H1 (cell line): ENCODE measurements at regions not wholly inside any gene's neighbourhood (a gene's known extent, or its start where the extent isn't known, plus 50 kb on each side); places are given as distances from the start of the nearest gene placed in this dataset.
A peak's percentile ranks its signal among the peaks of the same experiment; 100 is the strongest.

Source experiments
- CTCF ChIA-PET: fragments of 300-600 bp; sonication (Branson Sonifier 250); formaldehyde crosslinking; loops from one replicate; lab custom pipeline; 2021; ENCODE audit not compliant: partially characterized antibody; lab: Charles Lee
- POLR2A ChIA-PET: fragments of 300-600 bp; sonication (Branson Sonifier 250); formaldehyde crosslinking; loops from one replicate; lab custom pipeline; 2021; ENCODE audit warnings: inconsistent platforms; ENCODE audit not compliant: partially characterized antibody; lab: Charles Lee
- DNase-seq, 2 experiments: peaks; one replicate each; pipeline versions ENCODE4 v3.0.0 to v3.0.0-alpha.2; 2010 to 2022; ENCODE audit warnings: low spot score in 2 of 2, low read depth in 1 of 2, mixed read lengths in 1 of 2
- FAIRE-seq: peaks from 2 replicates; lab custom pipeline; 2011; peaks lifted over from hg19 to GRCh38; lab: Jason Lieb, UNC
- H2AFZ ChIP-seq: 2 replicates; pipeline ENCODE4 v1.8.1; 2012; ENCODE audit warnings: low read length, inconsistent platforms
- H2AK5ac ChIP-seq: 2 replicates; pipeline ENCODE4 v1.6.1; 2013; ENCODE audit warnings: low read depth, low read length
- H2BK120ac ChIP-seq: replicated peaks from 2 replicates; pipeline ENCODE3; 2013; ENCODE audit warnings: low read depth, low read length, inconsistent platforms
- H2BK12ac ChIP-seq: 2 replicates; pipeline ENCODE4 v1.6.1; 2013; ENCODE audit warnings: low read depth, low read length
- H2BK15ac ChIP-seq: 2 replicates; pipeline ENCODE4 v1.6.1; 2013; ENCODE audit warnings: low read length
- H2BK20ac ChIP-seq: 2 replicates; pipeline ENCODE4 v1.6.1; 2013; ENCODE audit warnings: low read length
- H2BK5ac ChIP-seq: 2 replicates; pipeline ENCODE4 v1.6.1; 2013; ENCODE audit warnings: low read depth, low read length
- H3K14ac ChIP-seq: 2 replicates; pipeline ENCODE4 v1.6.1; 2013; ENCODE audit warnings: inconsistent platforms; ENCODE audit not compliant: insufficient read length
- H3K18ac ChIP-seq: 2 replicates; pipeline ENCODE4 v1.6.1; 2013; ENCODE audit warnings: low read length; ENCODE audit errors: extremely low read depth
- H3K23ac ChIP-seq: 2 replicates; pipeline ENCODE4 v1.6.1; 2013; ENCODE audit warnings: inconsistent platforms; ENCODE audit not compliant: insufficient read length
- H3K23me2 ChIP-seq: 2 replicates; pipeline ENCODE4 v1.6.1; 2013; ENCODE audit warnings: low read depth, low read length
- H3K27ac ChIP-seq: 2 replicates; pipeline ENCODE4 v1.6.1; 2011; ENCODE audit warnings: low read depth, low read length, inconsistent platforms
- H3K27me3 ChIP-seq, 4 experiments: replicated peaks in 1 of 4; 1 replicate in 1 of 4; 2 replicates in 3 of 4; pipeline versions ENCODE4 v1.6.1 to v1.8.1; 2011 to 2013; ENCODE audit warnings: low read length in 3 of 4, mild to moderate bottlenecking in 3 of 4, inconsistent platforms in 2 of 4, mixed read lengths in 2 of 4, moderate library complexity in 1 of 4; ENCODE audit not compliant: control insufficient read depth in 3 of 4, insufficient read depth in 3 of 4; ENCODE audit errors: extremely low read depth in 1 of 4
- H3K36me3 ChIP-seq, 4 experiments: 2 replicates each; pipeline versions ENCODE4 v1.6.1 to v1.8.1; 2011 to 2013; ENCODE audit warnings: mild to moderate bottlenecking in 4 of 4, low read length in 3 of 4, moderate library complexity in 2 of 4, control low read depth in 1 of 4, inconsistent platforms in 1 of 4; ENCODE audit not compliant: insufficient read depth in 4 of 4, control insufficient read depth in 2 of 4
- H3K4ac ChIP-seq: replicated peaks from 2 replicates; pipeline ENCODE3; 2013; ENCODE audit warnings: low read length, low read depth, mixed read lengths, inconsistent platforms; ENCODE audit not compliant: insufficient read length
- H3K4me1 ChIP-seq, 4 experiments: replicated peaks in 1 of 4; 1 replicate in 1 of 4; 2 replicates in 3 of 4; pipeline versions ENCODE4 v1.6.1 to v1.8.1; 2011 to 2013; ENCODE audit warnings: low read length in 3 of 4, inconsistent platforms in 2 of 4, mixed read lengths in 1 of 4; ENCODE audit not compliant: insufficient read depth in 4 of 4, control insufficient read depth in 3 of 4
- H3K4me2 ChIP-seq, 2 experiments: 2 replicates each; pipeline versions ENCODE4 v1.6.1 to v1.8.1; 2011 to 2013; ENCODE audit warnings: low read depth in 2 of 2, low read length in 2 of 2, control low read depth in 1 of 2, inconsistent platforms in 1 of 2, mild to moderate bottlenecking in 1 of 2; ENCODE audit not compliant: insufficient read depth in 1 of 2
- H3K4me3 ChIP-seq, 4 experiments: fragments of 200-600, 300-600 bp in 1 of 4; sonication (generic), shearing (Covaris generic), sonication (Bioruptor Twin) in 1 of 4; 2 replicates each; pipeline versions ENCODE4 v1.5.1 to v1.8.1; 2011 to 2016; ENCODE audit warnings: low read length in 4 of 4, low read depth in 3 of 4, control low read depth in 2 of 4, inconsistent platforms in 2 of 4, mild to moderate bottlenecking in 2 of 4, mixed read lengths in 1 of 4, moderate library complexity in 1 of 4; ENCODE audit not compliant: insufficient read depth in 2 of 4; ENCODE audit errors: extremely low read depth in 1 of 4
- H3K56ac ChIP-seq: replicated peaks from 2 replicates; pipeline ENCODE3; 2013; ENCODE audit warnings: low read depth, mild to moderate bottlenecking, mixed read lengths, low read length, inconsistent platforms; ENCODE audit not compliant: insufficient read length
- H3K79me1 ChIP-seq: 2 replicates; pipeline ENCODE4 v1.6.1; 2013; ENCODE audit warnings: low read depth, low read length, control low read depth
- H3K79me2 ChIP-seq, 2 experiments: 2 replicates each; pipeline versions ENCODE4 v1.6.1 to v1.8.1; 2012 to 2013; ENCODE audit warnings: low read length in 2 of 2, mild to moderate bottlenecking in 2 of 2, inconsistent platforms in 1 of 2; ENCODE audit not compliant: insufficient read depth in 2 of 2, control insufficient read depth in 1 of 2
- H3K9ac ChIP-seq, 4 experiments: replicated peaks in 1 of 4; 1 replicate in 1 of 4; 2 replicates in 3 of 4; pipeline versions ENCODE4 v1.6.1 to v1.8.1; 2011 to 2013; ENCODE audit warnings: low read depth in 3 of 4, low read length in 3 of 4, control low read depth in 2 of 4, mild to moderate bottlenecking in 2 of 4, moderate library complexity in 2 of 4, inconsistent platforms in 1 of 4; ENCODE audit errors: extremely low read depth in 1 of 4
- H3K9me3 ChIP-seq, 2 experiments: 2 replicates each; pipeline versions ENCODE4 v1.6.1 to v1.8.1; 2012 to 2013; ENCODE audit warnings: mild to moderate bottlenecking in 2 of 2, moderate library complexity in 2 of 2, control low read depth in 1 of 2, inconsistent platforms in 1 of 2, low read depth in 1 of 2, low read length in 1 of 2, mixed read lengths in 1 of 2; ENCODE audit not compliant: insufficient read depth in 2 of 2
- H4K20me1 ChIP-seq, 2 experiments: replicated peaks in 1 of 2; 2 replicates each; pipeline versions ENCODE3 to v1.8.1; 2011 to 2013; ENCODE audit warnings: inconsistent platforms in 2 of 2, low read length in 2 of 2, mild to moderate bottlenecking in 1 of 2; ENCODE audit not compliant: insufficient read depth in 2 of 2, control insufficient read depth in 1 of 2
- H4K5ac ChIP-seq: 2 replicates; pipeline ENCODE4 v1.6.1; 2013; ENCODE audit warnings: low read length, low read depth, mixed read lengths, inconsistent platforms; ENCODE audit not compliant: insufficient read length
- H4K8ac ChIP-seq: 2 replicates; pipeline ENCODE4 v1.8.0; 2013; ENCODE audit warnings: mild to moderate bottlenecking, moderate library complexity, low read length, inconsistent platforms; ENCODE audit not compliant: insufficient read depth; ENCODE audit errors: extremely low read depth
- H4K91ac ChIP-seq: replicated peaks from 2 replicates; pipeline ENCODE3; 2013; ENCODE audit warnings: low read length, mixed read lengths, inconsistent platforms; ENCODE audit not compliant: insufficient read length
- BACH1 ChIP-seq: IDR thresholded peaks from 2 replicates; pipeline ENCODE4 v1.6.1; 2012; ENCODE audit warnings: low read length, improper control_type of control experiment
- CTCF ChIP-seq, 3 experiments: IDR thresholded peaks; 1 replicate in 2 of 3; 2 replicates in 1 of 3; pipeline versions ENCODE4 v1.5.1 to v1.6.1; 2011; ENCODE audit warnings: low read length in 3 of 3, mild to moderate bottlenecking in 3 of 3, inconsistent platforms in 2 of 3, low read depth in 1 of 3, moderate library complexity in 1 of 3; ENCODE audit not compliant: insufficient read depth in 1 of 3; ENCODE audit errors: control extremely low read depth in 1 of 3
- RAD21 ChIP-seq, 2 experiments: IDR thresholded peaks in 1 of 2; conservative IDR thresholded peaks in 1 of 2; 2 replicates each; pipeline ENCODE4 v1.6.1; 2011; ENCODE audit warnings: low read depth in 2 of 2, low read length in 2 of 2, improper control_type of control experiment in 1 of 2, inconsistent platforms in 1 of 2, mild to moderate bottlenecking in 1 of 2, moderate library complexity in 1 of 2
- ZNF274 ChIP-seq: IDR thresholded peaks from 2 replicates; pipeline ENCODE4 v1.7.0; 2012; ENCODE audit warnings: low read length, borderline replicate concordance; ENCODE audit errors: extremely low read depth
- WGBS, 2 experiments: shearing (Covaris generic) in 1 of 2; methylation state at CpG; one replicate each; pipeline versions ENCODE4 v1.1.6 to v1.1.7; 2013 to 2015; ENCODE audit warnings: low lambda C conversion rate in 2 of 2, mixed read lengths in 2 of 2, inconsistent platforms in 1 of 2, low coverage in 1 of 2, missing lambda C conversion rate in 1 of 2; ENCODE audit not compliant: insufficient replicate concordance in 2 of 2, insufficient coverage in 1 of 2, insufficient read length in 1 of 2; ENCODE audit errors: extremely low coverage in 1 of 2, missing lambda C conversion rate in 1 of 2; 5-methylcytosine and 5-hydroxymethylcytosine counted together

DNA sequence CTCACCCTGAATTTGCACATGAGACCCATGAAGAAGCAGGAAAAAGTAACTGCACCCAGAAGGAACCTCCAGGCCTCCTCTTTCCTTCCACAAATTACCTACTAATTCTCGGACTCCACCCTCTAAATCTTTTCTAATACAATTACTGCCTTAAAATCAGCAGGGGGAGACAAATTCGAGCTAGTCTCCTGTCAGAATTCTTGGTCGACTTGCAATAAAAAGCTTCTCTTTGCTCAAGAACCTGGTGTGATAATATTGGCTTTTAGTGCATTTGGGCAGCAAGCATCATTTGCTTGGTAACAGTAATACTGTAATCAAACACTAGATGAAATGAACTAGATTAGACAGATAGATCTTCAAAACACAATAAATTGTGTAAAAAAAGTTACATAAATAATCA is 281.9 kb downstream of the RAP2B start:
- ChIA-PET POLR2A (no interaction called here), CTCF (interaction anchor here (0.6 to 2.0 kb wide), 3 partner anchors 11 to 655 kb away, joined by 3 to 6 read pairs (median 3); no protein-coding TSS in a partner anchor)
- no peaks in the 10 kb centered on the region for H3K27me3 ChIP-seq
- H2BK20ac ChIP-seq = no peak overlapping the region
- FAIRE-seq (no peak), DNase-seq (no peak)
- H2BK15ac ChIP-seq = no peak overlapping the region
- 91 to 100% methylated on average over 1 to 3 of the region's 3 CpGs for WGBS, 2 experiments
- no peak overlapping the region for H4K5ac ChIP-seq
- H2AK5ac ChIP-seq = no peak overlapping the region
- no peaks in the 10 kb centered on the region for H4K20me1 ChIP-seq
- H3K9me3 ChIP-seq = no peaks in the 10 kb centered on the region
- no peak overlapping the region for H3K4ac ChIP-seq
- peaks cover 0 to 4% (median under 1%) of the 10 kb centered on the region in 4 experiments; a peak in 1 of 7 replicates for H3K4me1 ChIP-seq
- no peak overlapping the region for H3K23ac ChIP-seq
- no peak overlapping the region for H3K18ac ChIP-seq
- H3K23me2 ChIP-seq = no peaks in the 10 kb centered on the region
- peak in 2 of 3 experiments; percentile 30 to 31; a peak in 2 of 4 replicates for TF ChIP-seq CTCF (IDR thresholded peaks at IDR 0.05; ENCODE audit: control extremely low read depth in 1 of 3, insufficient read depth in 1 of 3, low read depth in 1 of 3, low read length in 3 of 3)
- no peak for TF ChIP-seq BACH1
- TF ChIP-seq RAD21 (IDR thresholded peaks at IDR 0.05 in 1 of 2, conservative IDR thresholded peaks at IDR 0.05 in 1 of 2; ENCODE audit: low read depth in 2 of 2, low read length in 2 of 2) = peak; percentile 40 to 52; a peak in 3 of 4 replicates
- TF ChIP-seq ZNF274 = no peak
- H3K79me2 ChIP-seq = no peaks in the 10 kb centered on the region
- H2BK5ac ChIP-seq = no peak overlapping the region
- H3K56ac ChIP-seq = no peak overlapping the region
- H3K36me3 ChIP-seq = no peaks in the 10 kb centered on the region
- H3K79me1 ChIP-seq = no peaks in the 10 kb centered on the region
- H3K14ac ChIP-seq = no peak overlapping the region
- no peak overlapping the region for H3K9ac ChIP-seq
- H3K4me2 ChIP-seq = no peak overlapping the region
- no peak overlapping the region for H4K8ac ChIP-seq
- H2AFZ ChIP-seq = no peak overlapping the region
- H2BK12ac ChIP-seq = no peak overlapping the region
- H4K91ac ChIP-seq = no peak overlapping the region
- H3K27ac ChIP-seq = no peak overlapping the region
- H2BK120ac ChIP-seq = no peak overlapping the region
- no peak overlapping the region for H3K4me3 ChIP-seq
